CD14-positive monocyte (primary cell): ENCODE measurements at regions not wholly inside any gene's neighbourhood (a gene's known extent, or its start where the extent isn't known, plus 50 kb on each side); places are given as distances from the start of the nearest gene placed in this dataset.

Experiments
- DNase-seq, 3 donors: peaks; one replicate each; pipeline ENCODE4 v3.0.0-alpha.2; 2011 to 2022
- H2AFZ ChIP-seq: 2 replicates; pipeline ENCODE4 v1.6.0; 2012; ENCODE audit warnings: mild to moderate bottlenecking, low read depth, low read length, inconsistent platforms; ENCODE audit not compliant: insufficient read depth, poor library complexity, severe bottlenecking
- H3K27ac ChIP-seq, 2 donors: 1 replicate in 1 of 2; 2 replicates in 1 of 2; pipeline ENCODE4 v1.5.1; 2012 to 2013; ENCODE audit warnings: low read length in 2 of 2, control low read depth in 1 of 2, inconsistent platforms in 1 of 2, low read depth in 1 of 2, mild to moderate bottlenecking in 1 of 2
- H3K27me3 ChIP-seq, 2 donors: one replicate each; pipeline versions ENCODE4 v1.6.0 to v1.6.1; 2011 to 2013; ENCODE audit warnings: low read length in 2 of 2; ENCODE audit not compliant: control insufficient read depth in 2 of 2, insufficient read depth in 2 of 2
- H3K36me3 ChIP-seq, 2 donors: replicated peaks in 1 of 2; 1 replicate in 1 of 2; 2 replicates in 1 of 2; pipeline versions ENCODE4 v1.5.1 to v1.6.1; 2012 to 2013; ENCODE audit warnings: low read length in 2 of 2, control low read depth in 1 of 2, inconsistent platforms in 1 of 2, mild to moderate bottlenecking in 1 of 2; ENCODE audit not compliant: insufficient read depth in 2 of 2, control insufficient read depth in 1 of 2
- H3K4me1 ChIP-seq, 2 donors: 1 replicate in 1 of 2; 2 replicates in 1 of 2; pipeline versions ENCODE4 v1.5.1 to v1.6.1; 2012 to 2013; ENCODE audit warnings: low read length in 2 of 2, control low read depth in 1 of 2, inconsistent platforms in 1 of 2, mild to moderate bottlenecking in 1 of 2, moderate library complexity in 1 of 2; ENCODE audit not compliant: insufficient read depth in 2 of 2, control insufficient read depth in 1 of 2
- H3K4me2 ChIP-seq: replicated peaks from 2 replicates; pipeline ENCODE3; 2012; ENCODE audit warnings: low read length, moderate library complexity, mild to moderate bottlenecking; ENCODE audit not compliant: poor library complexity, severe bottlenecking; ENCODE audit errors: extremely low read depth
- H3K4me3 ChIP-seq, 3 experiments: fragments of 200-600 bp in 1 of 3; sonication (generic) in 1 of 3; replicated peaks in 1 of 3; 1 replicate in 2 of 3; 2 replicates in 1 of 3; pipeline ENCODE4 v1.5.1; 2011 to 2013; ENCODE audit warnings: low read length in 3 of 3, mild to moderate bottlenecking in 3 of 3, control low read depth in 2 of 3, low read depth in 2 of 3, inconsistent platforms in 1 of 3, moderate library complexity in 1 of 3
- H3K79me2 ChIP-seq: 2 replicates; pipeline ENCODE4 v1.6.0; 2012; ENCODE audit warnings: mild to moderate bottlenecking, control low read depth, inconsistent platforms, low read length, moderate library complexity; ENCODE audit not compliant: insufficient read depth
- H3K9ac ChIP-seq: 2 replicates; pipeline ENCODE4 v1.6.0; 2017; ENCODE audit warnings: low read length, mild to moderate bottlenecking; ENCODE audit not compliant: insufficient read depth, poor library complexity, severe bottlenecking
- H3K9me3 ChIP-seq, 2 donors: replicated peaks in 1 of 2; 1 replicate in 1 of 2; 2 replicates in 1 of 2; pipeline versions ENCODE4 v1.5.1 to v1.6.1; 2012 to 2013; ENCODE audit warnings: low read length in 2 of 2, control low read depth in 1 of 2; ENCODE audit not compliant: control insufficient read depth in 1 of 2, insufficient read depth in 1 of 2
- H4K20me1 ChIP-seq: 2 replicates; pipeline ENCODE4 v1.6.0; 2012; ENCODE audit warnings: mild to moderate bottlenecking, low read length, control low read depth, moderate library complexity; ENCODE audit not compliant: insufficient read depth
- H3K27ac Mint-ChIP-seq, 7 donors: one replicate each; pipeline ENCODE4 v1.8.0; 2020; ENCODE audit warnings: mild to moderate bottlenecking in 7 of 7, mixed read lengths in 7 of 7, moderate library complexity in 6 of 7, inconsistent platforms in 2 of 7
- H3K27me3 Mint-ChIP-seq, 3 donors: one replicate each; pipeline ENCODE4 v1.8.0; 2021 to 2022; ENCODE audit warnings: low read depth in 3 of 3, mild to moderate bottlenecking in 3 of 3, mixed read lengths in 3 of 3, moderate library complexity in 3 of 3, inconsistent platforms in 1 of 3
- H3K36me3 Mint-ChIP-seq, 2 donors: one replicate each; pipeline ENCODE4 v1.8.0; 2020; ENCODE audit warnings: mixed read lengths in 2 of 2, inconsistent platforms in 1 of 2, mild to moderate bottlenecking in 1 of 2
- H3K4me1 Mint-ChIP-seq: one replicate; pipeline ENCODE4 v1.8.0; 2020; ENCODE audit warnings: mild to moderate bottlenecking, mixed read lengths
- H3K4me3 Mint-ChIP-seq, 2 donors: one replicate each; pipeline ENCODE4 v1.8.0; 2020; ENCODE audit warnings: mild to moderate bottlenecking in 2 of 2, mixed read lengths in 2 of 2, moderate library complexity in 1 of 2
- H3K9me3 Mint-ChIP-seq, 7 donors: one replicate each; pipeline ENCODE4 v1.8.0; 2020 to 2022; ENCODE audit warnings: mixed read lengths in 7 of 7, mild to moderate bottlenecking in 6 of 7, moderate library complexity in 6 of 7, inconsistent platforms in 2 of 7
- CTCF ChIP-seq: fragments of 200-600 bp; IDR thresholded peaks from one replicate; pipeline ENCODE4 v1.8.0; 2022; ENCODE audit warnings: antibody characterized with exemption, mild to moderate bottlenecking
- WGBS: methylation state at CpG from one replicate; pipeline ENCODE4 v1.1.5; 2013; ENCODE audit warnings: missing lambda C conversion rate; ENCODE audit not compliant: insufficient coverage; 5-methylcytosine and 5-hydroxymethylcytosine counted together
- intact Hi-C, 2 donors: fragments of 100-400 bp; cut with micrococcal nuclease; formaldehyde crosslinking; loops; one replicate each; pipeline versions ENCODE4 v1.15.0 to v1.15.1; 2023

- H3K79me2 ChIP-seq, result no peaks in the 10 kb centered on the region
- Mint-ChIP-seq H3K27ac (no peak overlapping the region), H3K4me3 (no peak overlapping the region), H3K4me1 (no peaks in the 10 kb centered on the region), H3K36me3 (no peaks in the 10 kb centered on the region), H3K27me3 (peaks cover 0 to 2% (median 0%) of the 10 kb centered on the region in 3 donors), H3K9me3 (peaks cover 0 to 7% (median 5%) of the 10 kb centered on the region in 7 donors)
- DNase-seq, result no peak
- no peak overlapping the region for H3K9ac ChIP-seq
- TF ChIP-seq CTCF, result no peak
- H3K9me3 ChIP-seq, result peaks cover 0 to 5% of the 10 kb centered on the region in 2 donors
- no peaks in the 10 kb centered on the region for H3K4me1 ChIP-seq
- H3K27ac ChIP-seq, result no peak overlapping the region
- no peaks in the 10 kb centered on the region for H3K27me3 ChIP-seq
- no peak overlapping the region for H3K4me2 ChIP-seq
- no peaks in the 10 kb centered on the region for H4K20me1 ChIP-seq
- intact Hi-C loops, result no loop called here
- H2AFZ ChIP-seq, result no peak overlapping the region
- no peak overlapping the region for H3K4me3 ChIP-seq
- H3K36me3 ChIP-seq, result no peaks in the 10 kb centered on the region
- WGBS, result 84% methylated on average over 4 of the region's 5 CpGs
Observed at GRCh38 chr10:109696981-109697775, 226.1 kb downstream of the XPNPEP1 start.

- Histone ChIP-seq H3K4me3 (no peak overlapping the region), H4K20me1 (no peaks in the 10 kb centered on the region), H3K36me3 (no peaks in the 10 kb centered on the region), H3K9me3 (peaks cover 0 to 5% of the 10 kb centered on the region in 2 donors), H2AFZ (no peak overlapping the region), H3K9ac (no peak overlapping the region), H3K4me1 (no peaks in the 10 kb centered on the region), H3K79me2 (no peaks in the 10 kb centered on the region), H3K4me2 (no peak overlapping the region), H3K27ac (no peak overlapping the region), H3K27me3 (no peaks in the 10 kb centered on the region)
- Mint-ChIP-seq H3K4me1 (no peaks in the 10 kb centered on the region), H3K27me3 (peaks cover 0 to 2% (median 0%) of the 10 kb centered on the region in 3 donors), H3K27ac (no peak overlapping the region), H3K36me3 (no peaks in the 10 kb centered on the region), H3K4me3 (no peak overlapping the region), H3K9me3 (peaks cover 0 to 7% (median 5%) of the 10 kb centered on the region in 7 donors)
- intact Hi-C loops, result no loop called here
- DNase-seq, result no peak
- TF ChIP-seq CTCF, result no peak
- 89% methylated on average over 1 of the region's 2 CpGs for WGBS
Observed at GRCh38 chr10:109696462-109696861, 226.8 kb downstream of the XPNPEP1 start.
